Head of caudate nucleus (tissue), 42 donors: ENCODE measurements at regions not wholly inside any gene's neighbourhood (a gene's known extent, or its start where the extent isn't known, plus 50 kb on each side); places are given as distances from the start of the nearest gene placed in this dataset.

ENCODE experiments used
- DNase-seq, 42 donors: peaks; one replicate each; pipeline versions ENCODE4 v3.0.0 to v3.0.0-alpha.2; 2020 to 2021; ENCODE audit warnings: mixed read lengths in 7 of 42
- intact Hi-C: fragments of 100-400 bp; cut with DNase I; formaldehyde crosslinking; loops from one replicate; pipeline ENCODE4 v1.15.0; 2022

DNA sequence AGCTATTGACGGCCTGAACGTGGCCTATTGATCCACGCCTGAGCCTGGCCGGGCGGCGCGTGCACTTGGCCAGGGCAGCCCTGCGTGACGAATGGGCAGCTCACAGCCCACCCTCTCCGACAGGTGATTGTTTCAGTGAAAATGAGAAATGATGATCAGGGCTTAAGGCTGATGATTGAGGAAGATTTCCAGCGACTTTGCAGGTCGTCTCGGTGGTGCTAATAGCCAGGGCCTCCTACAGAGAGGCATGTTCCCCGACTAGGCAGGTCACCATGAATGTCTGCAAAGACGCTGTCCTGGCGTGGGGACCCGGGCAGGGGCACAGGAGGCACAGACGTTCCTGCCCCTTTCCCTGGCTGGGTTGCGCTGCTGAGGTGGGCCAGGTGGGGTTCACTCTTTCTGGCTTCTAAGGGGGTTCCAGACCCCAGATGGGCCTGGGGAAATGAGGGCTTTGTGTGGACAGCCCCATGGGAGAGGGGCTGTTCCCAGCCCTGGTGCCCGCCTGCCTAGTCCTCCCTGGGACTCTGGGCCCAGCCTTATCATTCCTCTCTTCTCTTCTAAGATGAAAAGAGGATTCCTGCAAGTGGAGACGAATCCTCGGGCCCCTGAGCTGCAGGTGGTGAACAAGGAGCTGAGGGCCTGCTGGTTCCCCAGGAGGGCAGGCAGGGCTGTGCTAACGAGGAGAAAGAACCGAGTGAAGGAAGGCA is 157.4 kb downstream of the KIF26A start:
- intact Hi-C loops: no loop called here
- DNase-seq: peak in 6 of 42 donors; percentile 2 to 22 (median 9)

DNA sequence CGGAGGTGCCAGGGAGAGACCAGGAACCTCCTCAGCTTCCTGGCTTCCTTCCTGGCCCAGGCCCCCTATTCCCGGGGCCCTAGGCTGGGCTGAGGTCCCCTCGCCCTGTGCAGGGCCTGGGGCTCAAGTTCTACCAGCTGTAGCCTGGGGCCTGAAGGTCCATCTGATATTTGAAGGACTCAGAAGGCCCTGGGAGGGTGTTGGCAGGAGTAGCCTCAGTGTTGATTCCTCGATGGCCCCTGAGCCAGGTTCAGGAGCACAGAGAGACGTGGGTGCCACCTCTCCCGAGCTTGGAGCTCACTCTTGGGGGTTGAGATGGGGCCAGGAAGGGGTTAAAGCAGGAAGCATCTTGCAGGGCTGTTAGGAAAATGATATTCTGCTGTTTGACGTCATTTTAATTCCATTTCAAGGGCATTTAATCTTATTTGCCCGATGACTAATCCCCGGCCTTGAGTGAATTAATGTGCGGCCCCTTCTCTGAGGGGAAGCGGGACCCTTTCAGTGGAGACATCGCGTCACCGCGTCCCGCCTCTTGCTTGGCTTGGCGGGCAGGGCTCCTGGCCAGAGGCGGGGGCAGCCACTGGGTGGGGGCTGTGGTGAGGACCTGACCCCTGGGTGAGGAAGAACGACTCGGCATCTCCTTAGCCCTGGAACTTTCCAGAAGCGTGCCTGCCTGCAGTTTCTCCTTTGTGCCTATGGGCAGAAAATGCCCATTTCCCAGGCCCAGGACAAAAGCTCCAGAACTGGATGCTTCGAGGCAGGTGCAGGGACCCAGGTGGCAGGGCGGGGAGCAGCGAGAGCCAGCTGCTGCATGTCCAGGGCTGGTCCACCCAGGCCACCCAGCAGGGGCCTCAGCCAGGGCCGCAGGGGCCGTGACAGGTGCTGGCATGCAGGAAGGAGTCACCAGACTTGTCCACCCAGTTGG is 158.3 kb downstream of the KIF26A start:
- DNase-seq: peak in 3 of 42 donors; percentile 1 to 11 (median 10)
- intact Hi-C loops: no loop called here

DNA sequence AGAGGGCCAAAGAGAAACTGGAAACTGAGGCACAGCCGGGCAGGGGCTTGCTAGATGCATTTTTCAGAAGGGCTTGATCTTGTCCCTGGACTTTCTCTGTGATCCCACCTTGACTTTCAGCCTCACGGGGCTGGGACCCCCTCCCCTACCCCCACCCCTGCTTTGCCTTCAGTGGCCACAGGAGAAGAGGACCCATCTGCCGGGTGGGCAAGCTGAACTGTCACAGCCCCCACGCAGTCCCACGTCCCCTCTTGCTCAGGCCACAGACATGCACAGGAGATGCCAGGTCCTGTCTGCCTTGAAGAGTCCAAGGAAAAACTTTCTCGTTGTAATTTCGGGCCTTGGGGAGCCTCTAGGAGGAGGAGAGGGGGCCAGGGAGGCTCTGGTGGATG is 158.9 kb downstream of the KIF26A start:
- peak in 1 of 42 donors; percentile 0 for DNase-seq
- intact Hi-C loops: no loop called here

DNA sequence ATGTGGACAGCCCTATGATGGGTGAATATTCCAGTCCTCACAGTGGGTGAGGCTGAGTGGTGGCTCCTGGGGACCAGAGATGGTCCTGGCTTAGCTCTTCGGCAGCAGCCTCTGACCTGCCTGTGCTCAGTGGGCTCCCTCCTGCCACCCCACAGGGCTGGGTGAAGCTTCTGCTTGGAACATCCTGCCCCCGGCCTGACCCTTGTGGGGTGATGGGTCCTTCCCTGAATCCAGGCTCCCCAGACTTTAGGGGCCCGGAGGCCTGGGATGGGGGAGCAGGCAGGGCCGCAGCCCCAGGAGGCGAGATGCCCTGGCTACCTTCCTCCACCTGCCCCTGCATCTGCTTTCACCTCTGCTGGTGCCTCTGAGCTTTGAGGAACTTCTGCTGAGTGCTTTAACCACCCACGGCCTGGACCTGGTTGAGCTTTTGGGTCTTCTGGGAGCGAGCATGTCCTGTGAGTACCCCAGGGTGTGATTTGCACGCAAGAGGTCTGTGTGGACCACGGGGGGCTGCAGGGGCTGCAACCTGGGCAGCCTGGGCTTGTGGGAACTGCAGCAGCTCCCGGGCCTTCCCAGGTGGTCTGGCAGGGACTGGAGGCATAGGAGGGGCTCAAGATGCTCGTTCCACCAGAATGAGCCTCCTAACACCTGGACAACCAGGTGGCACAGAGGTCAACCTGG is 159.5 kb downstream of the KIF26A start:
- intact Hi-C loops: no loop called here
- DNase-seq: peak in 1 of 42 donors; percentile 1

DNA sequence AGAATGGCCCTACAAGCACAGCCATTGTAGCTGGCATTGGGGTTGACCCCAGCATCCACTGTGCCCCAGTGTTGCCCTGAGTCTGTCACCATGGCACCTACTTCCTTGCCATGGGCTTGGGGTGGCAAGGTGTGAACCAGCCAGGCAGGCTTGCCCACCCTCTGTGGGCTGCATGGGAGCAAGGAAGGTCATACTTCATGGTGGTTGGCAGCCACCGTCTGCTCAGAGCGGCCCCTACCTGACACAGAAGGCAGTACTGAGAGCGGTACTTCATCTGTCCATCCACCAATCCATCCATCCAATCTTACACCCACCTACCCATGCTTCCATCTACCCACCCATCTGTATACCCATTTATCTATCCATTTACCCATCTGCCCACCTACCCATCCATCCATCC is 160.1 kb downstream of the KIF26A start:
- DNase-seq: no peak
- intact Hi-C loops: no loop called here

DNA sequence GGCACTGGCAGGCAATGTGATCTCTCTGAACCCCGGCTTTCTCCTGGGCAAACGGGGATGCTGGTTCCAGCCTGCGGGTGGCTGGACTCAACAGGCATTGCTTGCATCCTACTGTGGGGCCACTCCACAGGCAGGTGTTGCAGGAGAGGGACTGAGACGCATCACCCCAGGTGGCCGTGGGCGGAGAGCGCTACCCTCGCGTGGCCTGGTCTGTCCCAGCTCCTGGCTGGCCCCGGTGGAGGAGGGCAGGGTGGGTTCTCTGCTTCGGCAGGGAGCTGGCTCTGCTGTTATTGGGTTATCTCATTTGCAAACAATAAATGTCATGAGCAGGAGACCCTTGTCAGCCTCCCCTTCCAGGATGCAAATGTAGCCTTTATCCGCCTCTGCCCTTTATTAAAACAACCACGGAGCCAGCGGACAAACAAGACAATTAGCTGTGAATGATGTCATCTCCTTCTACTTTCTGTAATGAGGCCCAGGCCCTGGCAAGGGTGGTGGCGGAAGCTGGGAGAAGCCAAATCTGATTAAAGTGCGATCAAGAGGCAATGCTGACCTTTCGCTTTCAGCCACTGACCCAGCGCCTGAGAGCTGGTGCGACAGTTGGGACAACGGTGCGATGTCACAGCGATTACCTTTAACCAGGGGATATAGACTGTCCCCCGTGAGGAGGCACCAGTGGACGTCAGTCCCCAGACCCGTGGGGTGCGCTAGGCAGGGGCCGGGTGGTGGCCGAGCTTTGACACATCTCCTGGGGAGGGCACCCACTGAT is 161.8 kb downstream of the KIF26A start:
- intact Hi-C loops: no loop called here
- DNase-seq: no peak

DNA sequence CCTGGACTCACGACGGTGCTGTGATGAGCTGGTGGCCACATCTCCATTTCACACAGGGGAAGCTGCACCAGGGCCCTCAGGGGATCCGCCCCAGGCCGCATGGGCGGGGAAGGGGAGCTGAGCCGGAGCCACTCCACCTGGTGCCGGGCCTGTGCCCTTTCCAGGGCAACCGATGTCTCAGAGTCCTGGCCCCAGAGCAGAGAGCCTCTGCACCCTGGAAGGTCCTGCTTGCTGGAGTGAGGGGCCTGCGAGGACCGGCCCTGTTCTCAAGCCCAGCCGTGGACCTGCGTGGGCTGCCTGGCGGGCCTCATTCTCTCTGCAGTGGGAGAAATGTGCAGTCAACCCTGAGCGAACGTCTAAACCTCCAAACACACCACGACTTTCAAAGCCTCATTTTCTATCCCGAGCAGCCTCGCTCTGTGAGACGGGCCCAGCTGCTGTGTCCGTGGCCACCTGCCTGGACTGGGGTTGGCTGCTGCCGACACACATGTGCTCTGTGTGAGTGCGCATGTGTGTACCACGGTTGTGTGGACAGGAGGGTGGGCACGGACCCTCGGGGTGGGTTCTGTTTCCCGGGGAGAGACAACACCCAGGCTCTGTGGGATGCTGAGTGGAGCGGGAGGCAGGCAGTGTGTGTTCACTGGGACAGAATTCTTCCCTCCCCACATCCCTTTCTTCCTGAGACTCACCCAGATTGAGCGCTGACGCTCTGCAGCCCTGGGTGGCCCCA is 163.5 kb downstream of the KIF26A start:
- intact Hi-C loops: no loop called here
- no peak for DNase-seq

DNA sequence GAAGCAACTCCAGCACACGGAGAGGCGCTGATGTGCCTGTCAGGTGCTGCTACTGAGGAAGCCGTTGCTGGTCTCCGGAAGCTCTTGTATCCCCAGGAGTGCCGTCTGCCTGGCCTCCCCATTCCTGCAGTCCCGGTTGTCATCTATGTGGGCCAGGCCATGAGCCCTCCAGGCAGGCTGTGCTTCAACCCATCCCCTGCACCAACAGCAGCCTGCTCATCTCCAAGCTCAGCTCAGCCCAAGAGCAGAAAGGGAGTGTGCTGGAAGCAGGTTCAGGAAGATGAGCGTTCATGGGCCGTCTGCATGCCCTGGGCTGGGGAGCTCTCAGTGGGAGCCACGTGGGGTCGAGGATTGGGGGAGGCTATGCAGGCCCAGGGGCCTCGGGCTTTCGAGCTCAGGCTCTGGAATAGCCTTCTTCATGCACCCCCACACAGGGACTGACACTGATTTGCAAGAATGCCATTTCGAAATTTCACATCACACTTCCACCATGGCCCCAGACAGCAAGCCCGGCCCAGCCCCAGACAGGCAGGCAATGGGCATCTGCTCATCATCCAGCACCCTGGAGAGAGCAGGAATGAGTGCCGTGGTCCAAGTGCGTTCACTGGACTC is 164.5 kb downstream of the KIF26A start:
- no peak for DNase-seq
- intact Hi-C loops: no loop called here

DNA sequence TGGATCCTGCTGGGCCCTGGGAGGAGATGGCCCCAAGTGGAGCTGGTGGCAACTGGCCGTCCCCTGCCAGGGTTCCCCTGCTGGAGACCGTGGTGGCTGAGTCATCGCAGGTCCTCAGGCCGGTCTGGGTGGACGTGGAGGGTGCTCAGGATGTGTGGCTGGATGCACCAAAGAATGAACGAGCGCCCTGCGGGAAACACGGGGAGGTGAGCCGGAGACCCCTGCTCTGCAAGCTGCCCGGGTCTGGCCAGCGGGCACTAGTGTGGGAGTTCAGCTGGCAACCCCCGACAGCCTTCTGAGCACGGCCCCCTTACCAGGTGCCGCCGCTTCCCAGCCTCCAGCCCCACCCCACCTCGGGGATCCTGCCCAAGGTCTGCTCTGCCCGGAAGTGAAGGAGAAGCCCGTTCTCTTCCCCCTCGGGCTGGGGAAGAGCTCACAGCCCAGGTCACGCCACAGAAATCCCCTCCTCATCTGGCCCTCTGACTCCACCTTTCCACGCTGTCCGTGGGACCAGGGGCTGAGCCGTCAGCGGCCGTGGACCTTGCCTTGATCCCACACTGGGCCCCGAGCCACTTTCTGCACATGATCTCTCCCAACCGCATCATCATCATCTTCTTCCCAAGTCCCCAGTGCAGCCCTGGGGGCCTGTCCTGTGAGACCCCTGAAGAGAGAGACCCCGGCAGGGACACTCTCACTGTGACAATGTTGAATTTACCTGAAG is 165.5 kb downstream of the KIF26A start:
- intact Hi-C loops: no loop called here
- no peak for DNase-seq

DNA sequence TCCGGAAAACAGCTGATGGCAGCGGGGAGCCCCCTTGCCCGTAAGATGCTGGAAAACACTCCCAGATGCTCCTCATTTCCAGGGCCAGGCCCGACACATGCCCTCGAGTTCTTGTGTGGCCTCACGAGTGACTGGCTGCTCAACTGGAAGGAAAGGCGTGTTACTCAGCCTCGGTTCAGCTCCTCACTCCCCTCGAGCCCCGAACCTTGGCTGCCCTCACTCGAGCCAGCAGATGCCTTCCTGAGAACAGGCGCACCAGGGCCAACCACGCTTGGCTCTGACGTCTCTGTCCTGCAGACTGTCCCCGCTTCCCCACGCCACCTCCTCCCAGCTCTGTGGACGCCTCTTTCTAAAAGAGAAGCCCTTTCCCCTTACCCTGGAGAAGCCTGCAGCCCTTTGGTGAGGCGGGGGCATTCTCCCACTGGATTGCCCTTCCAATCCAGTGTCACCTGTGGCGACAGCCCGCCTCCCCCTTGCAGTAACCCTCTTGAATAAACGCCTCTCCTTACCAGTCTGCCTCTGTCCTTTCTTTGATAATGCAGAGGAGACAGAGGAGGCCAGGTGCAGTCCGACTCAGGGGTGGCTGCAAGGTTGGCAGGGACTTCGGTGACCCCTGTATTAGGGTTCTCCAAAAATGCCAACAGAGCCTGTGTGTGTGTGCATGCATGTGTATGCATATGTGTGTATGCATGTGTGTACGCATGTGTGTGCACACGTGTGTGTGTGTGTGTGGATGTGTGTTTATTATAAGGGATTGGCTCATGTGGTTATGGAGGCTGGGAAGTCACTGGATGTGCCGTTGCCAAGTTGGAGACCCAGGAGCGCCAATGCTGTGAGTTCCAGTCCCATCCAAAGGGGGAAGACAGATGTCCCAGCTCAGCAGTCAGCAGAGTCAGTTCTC is 166.3 kb downstream of the KIF26A start:
- no peak for DNase-seq

DNA sequence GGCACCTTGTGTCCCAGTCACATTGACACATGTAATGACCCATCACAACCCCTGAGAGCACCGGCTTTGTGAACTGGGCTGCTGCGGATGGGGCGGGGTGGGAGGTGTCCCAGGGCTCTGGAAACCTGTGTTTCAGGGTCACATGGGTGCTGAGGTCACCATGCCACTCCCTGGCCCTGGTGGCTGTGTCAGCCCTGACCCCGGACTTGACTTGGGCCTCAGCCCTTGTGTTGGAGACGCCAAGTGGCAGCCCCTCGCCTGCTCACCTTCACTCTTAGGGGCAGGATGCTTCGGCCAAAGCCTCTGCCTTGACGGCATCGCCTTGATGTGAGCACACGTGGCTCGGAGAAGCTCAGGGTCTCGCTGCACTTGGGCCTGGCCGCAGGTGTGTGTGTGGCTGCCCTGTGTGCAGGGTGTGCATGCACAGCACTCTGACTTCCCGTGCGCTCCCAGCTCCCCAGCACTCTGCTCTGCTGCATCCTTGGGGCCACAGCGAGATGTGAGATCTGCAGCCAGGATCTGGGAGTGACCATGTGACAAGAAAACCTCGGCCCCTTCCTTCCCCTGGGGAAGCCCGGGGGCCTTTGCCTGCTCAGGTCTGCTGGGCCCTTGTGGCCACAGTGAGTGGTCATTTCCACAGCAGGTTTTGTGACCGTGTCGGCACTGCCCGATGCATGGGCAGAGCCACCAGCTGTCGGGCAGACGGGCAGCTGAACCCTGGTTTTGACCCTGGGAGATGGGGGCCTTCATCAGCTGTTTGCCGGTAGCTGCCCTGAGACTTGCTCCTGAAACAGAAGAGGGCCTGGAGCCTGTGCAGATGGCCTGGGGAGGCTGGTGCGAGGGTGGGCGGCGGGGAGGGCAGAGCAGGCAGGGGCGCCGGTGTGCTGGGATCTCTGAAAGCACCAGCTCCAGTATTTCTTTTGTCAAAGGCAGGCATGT is 167.4 kb downstream of the KIF26A start:
- intact Hi-C loops: no loop called here
- peak in 1 of 42 donors; percentile 1 for DNase-seq

More for the DNA sequence above, 166.3 kb downstream of the KIF26A start:
- intact Hi-C loops: no loop called here

DNA sequence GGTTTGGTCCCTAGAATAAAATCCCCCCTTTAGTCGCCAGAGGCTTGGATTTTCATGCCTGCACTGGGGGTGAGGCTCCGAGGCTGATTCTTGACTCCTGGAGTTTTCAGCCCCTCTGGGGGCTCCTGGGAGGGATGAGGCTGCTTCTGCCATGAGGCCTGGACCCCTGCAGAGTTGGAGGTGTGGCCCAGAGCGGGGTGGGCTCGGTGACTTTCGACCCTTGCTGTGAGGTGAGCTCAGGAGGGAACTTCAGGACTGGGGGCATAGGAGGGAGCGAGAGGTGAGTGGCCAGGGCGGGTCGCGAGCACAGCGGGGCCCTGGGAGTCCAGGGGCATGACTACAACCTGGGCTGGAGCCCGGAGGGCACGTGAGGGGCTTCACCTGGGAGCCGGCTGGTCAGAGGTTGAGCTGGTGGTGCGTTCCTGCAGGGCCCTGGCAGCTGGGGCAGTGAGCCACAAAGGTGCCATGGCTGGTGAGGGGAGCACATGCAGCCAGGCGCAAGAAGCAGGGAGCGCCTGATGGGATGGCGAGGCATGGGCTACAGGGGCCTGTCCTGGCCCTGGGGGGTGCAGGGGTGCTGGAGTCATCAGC is 168.2 kb downstream of the KIF26A start:
- DNase-seq: peak in 3 of 42 donors; percentile 2 to 16 (median 9)
- intact Hi-C loops: no loop called here

DNA sequence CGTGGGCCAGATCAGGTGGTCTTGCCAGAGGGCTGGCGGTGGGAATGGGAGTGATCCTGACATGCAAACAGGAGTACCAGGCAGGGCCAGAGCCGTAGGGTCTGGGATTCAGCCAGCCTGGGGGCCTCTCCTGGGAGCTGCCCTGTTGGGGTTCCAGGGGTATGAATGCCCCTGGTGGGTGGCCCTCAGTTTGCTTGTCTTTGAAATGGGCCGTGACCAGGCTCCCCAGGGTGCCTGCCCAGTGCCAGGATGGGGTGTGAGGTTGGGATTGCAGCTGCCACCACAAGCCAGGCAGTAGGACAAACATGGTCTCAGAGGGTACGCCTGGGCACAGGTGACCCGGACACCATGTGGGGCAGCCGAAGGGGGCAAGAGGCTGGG is 168.8 kb downstream of the KIF26A start:
- intact Hi-C loops: no loop called here
- DNase-seq: peak in 3 of 42 donors; percentile 1 to 21 (median 7)

DNA sequence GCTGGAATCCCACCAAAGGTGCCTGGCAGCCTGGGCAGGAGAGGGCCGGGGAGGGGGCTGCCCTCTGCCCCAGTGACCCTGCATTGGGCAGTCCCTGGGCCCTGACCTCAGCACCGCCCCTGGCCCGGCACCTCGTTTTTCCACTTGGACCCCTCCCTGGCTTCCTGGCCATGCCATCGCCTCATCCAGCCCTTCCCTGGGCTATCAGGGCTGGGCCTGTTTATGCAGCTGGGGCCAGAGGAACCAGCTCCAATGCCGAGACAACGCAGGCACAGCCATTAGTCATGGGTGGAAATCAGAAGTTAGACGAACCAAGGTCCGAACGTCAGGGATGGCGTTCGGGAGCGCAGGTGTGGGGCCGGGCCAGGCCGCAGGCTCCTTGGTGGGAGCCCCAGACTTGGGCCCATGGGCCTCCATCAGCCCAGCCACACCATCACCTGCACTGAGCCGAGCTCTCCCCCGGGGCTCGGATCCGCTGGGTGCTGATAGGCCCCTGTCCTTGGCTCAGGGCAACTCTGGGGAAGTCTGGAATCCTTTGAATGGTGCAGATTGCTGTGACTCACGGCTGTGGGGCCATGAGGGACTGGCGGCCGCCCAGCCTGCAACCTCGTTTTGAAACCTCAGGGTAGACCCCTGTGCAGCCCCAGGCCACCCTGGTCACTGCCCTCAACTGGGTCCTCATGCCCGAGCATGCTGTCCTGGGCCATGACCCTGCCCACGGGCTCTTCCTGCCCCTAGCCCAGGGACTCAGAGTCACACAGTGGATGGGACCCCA is 169.4 kb downstream of the KIF26A start:
- intact Hi-C loops: no loop called here
- DNase-seq: peak in 3 of 42 donors; percentile 0 to 18 (median 2)
